ENCODE measurements at regions not wholly inside any gene's neighbourhood (a gene's known extent, or its start where the extent isn't known, plus 50 kb on each side); places are given as distances from the start of the nearest gene placed in this dataset.

GRCh38 chr3:135760581-135760980, 204.9 kb upstream of the PPP2R3A start:
- ChIA-PET CTCF (no interaction called here), POLR2A (no interaction called here)
- no peak for DNase-seq (ENCODE audit: extremely low spot score)
- TF ChIP-seq CTCF (IDR thresholded peaks at IDR 0.05; ENCODE audit: control extremely low read depth, extremely low read depth, low read depth, missing control alignments): no peak

GRCh38 chr3:135762188-135762856, 203.2 kb upstream of the PPP2R3A start:
- ChIA-PET POLR2A (no interaction called here), CTCF (interaction anchor here (1.4 kb wide), 1 partner anchor 12 kb away, joined by 6 read pairs; no protein-coding TSS in a partner anchor)
- DNase-seq (ENCODE audit: extremely low spot score): no peak
- TF ChIP-seq CTCF (IDR thresholded peaks at IDR 0.05; ENCODE audit: control extremely low read depth, extremely low read depth, low read depth, missing control alignments): no peak

GRCh38 chr3:135766115-135766514, 199.4 kb upstream of the PPP2R3A start:
- ChIA-PET CTCF (no interaction called here), POLR2A (no interaction called here)
- DNase-seq (ENCODE audit: extremely low spot score): no peak
- TF ChIP-seq CTCF (IDR thresholded peaks at IDR 0.05; ENCODE audit: control extremely low read depth, extremely low read depth, low read depth, missing control alignments): no peak

- POLR2A ChIA-PET: no interaction called here
- CTCF ChIA-PET: interaction anchor here (1.7 kb wide), 1 partner anchor 10 kb away, joined by 3 read pairs; no protein-coding TSS in a partner anchor
- no peak for DNase-seq (ENCODE audit: extremely low spot score)
- no peak for TF ChIP-seq CTCF (IDR thresholded peaks at IDR 0.05; ENCODE audit: control extremely low read depth, extremely low read depth, low read depth, missing control alignments)
Observed at GRCh38 chr3:135771760-135772159, 193.8 kb upstream of the PPP2R3A start.

GRCh38 chr3:135779024-135779423, 186.5 kb upstream of the PPP2R3A start:
- DNase-seq (ENCODE audit: extremely low spot score): no peak
- POLR2A ChIA-PET: no interaction called here
- no peak for TF ChIP-seq CTCF (IDR thresholded peaks at IDR 0.05; ENCODE audit: control extremely low read depth, extremely low read depth, low read depth, missing control alignments)
- CTCF ChIA-PET: interaction anchor here (1.5 kb wide), 1 partner anchor 13 kb away, joined by 3 read pairs; no protein-coding TSS in a partner anchor

GRCh38 chr3:135779590-135780235, 185.8 kb upstream of the PPP2R3A start:
- ChIA-PET POLR2A (no interaction called here), CTCF (no interaction called here)
- no peak for TF ChIP-seq CTCF (IDR thresholded peaks at IDR 0.05; ENCODE audit: control extremely low read depth, extremely low read depth, low read depth, missing control alignments)
- no peak for DNase-seq (ENCODE audit: extremely low spot score)
